ENCODE measurements at regions not wholly inside any gene's neighbourhood (a gene's known extent, or its start where the extent isn't known, plus 50 kb on each side); places are given as distances from the start of the nearest gene placed in this dataset.
"Not testable (repeated sequence)": the region's sequence is repeated elsewhere in the genome, so short reads cannot be mapped to it uniquely, and the experiment has no call there.

DNA sequence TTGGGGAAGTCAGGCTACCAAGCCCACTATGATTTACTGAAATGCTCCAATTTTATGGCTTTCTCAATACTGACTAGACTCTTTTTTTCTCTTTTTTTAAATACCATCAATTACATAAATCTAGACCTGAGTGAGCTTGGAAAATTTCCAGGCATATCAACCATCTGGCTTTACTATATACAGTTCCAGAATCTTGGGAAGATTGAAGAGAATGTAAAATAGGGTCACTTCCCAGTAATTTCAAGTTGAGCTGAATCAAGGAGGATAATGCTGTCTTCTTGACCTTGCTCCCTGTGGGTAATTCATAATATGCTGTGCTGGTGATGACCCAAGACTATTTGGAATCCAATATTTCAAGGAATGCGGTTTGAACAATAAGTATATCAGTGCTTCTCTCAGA is 108.1 kb downstream of the MAP3K21 start:
- no peak for DNase-seq (ENCODE audit: low spot score)

DNA sequence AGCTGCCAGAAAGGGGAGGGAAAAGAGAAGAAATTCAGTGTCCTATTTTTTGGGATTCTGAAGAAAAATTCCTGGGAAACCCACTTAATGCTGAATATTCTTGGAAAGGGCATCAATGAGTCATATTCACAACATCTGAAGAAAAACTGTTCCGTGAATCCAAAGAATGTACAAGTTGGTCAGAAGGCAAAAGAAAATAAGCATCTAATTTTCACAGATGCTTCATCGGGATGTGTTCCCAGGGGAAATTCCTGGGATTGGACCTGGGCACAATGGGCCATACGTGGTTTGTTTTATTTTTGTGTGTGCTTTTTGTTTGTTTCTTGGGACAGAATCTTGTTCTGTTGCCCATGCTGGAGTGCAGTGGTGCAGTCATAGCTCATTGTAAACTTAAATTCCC is 112.2 kb downstream of the MAP3K21 start:
- no peak for DNase-seq (ENCODE audit: low spot score)

DNA sequence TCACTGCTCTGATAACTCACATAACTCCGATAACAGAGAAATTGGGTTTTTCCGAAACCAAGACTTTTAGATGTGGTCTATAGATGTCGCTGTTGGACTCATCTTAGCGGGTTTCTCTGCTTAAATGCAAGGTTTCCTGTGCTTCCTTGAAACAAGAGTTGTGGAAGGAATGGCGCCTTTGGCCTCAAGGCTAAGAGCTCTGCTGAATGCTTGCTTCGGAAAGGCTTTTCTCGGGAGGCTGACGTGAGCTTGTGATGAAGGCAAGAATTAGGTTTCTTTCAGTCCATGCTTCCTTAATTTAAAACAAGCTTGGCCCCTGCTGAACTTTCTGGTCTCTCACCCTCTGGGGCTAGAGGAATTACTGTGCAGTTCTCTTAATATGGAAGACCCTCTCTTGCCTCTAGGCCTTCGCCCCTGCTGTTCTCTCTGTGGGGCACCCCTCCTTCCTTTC is 113.5 kb downstream of the MAP3K21 start:
- DNase-seq (ENCODE audit: low spot score), result peak; percentile 66

DNA sequence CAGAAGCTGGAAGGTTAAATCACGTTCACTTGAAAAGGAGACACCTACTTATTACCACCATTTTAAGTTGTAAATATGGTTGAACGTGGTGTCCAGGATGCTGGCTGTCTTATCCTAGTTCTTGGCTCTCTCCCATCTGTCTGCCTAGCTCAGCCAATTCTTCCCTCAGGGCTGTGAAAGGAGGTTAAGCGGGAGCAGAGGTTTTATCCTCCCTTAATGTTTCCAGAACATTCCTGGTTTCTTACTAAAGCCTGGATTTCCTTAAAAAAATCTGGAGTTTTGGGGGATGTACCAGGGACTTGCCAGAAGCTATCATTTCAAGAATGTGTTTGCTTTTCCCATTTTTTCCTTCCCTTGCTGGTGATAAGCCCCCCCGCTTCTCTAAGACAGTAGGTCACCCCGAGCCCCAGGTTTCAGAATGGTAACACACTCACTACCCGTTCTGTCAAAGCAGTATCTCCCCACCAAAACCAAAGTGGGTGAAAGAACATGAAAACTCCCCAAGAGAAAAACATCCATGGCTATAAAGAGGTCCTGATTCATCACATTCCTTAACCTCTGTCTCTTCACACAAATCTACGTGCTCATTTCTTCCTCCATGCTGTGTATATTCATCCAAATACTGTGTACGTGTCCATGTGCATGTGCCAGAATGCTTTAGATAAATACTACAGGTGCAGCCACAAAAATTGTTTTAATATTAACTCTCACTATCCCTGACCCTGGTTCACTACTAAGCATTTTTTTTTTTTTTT is 114.7 kb downstream of the MAP3K21 start:
- DNase-seq (ENCODE audit: low spot score), result no peak

DNA sequence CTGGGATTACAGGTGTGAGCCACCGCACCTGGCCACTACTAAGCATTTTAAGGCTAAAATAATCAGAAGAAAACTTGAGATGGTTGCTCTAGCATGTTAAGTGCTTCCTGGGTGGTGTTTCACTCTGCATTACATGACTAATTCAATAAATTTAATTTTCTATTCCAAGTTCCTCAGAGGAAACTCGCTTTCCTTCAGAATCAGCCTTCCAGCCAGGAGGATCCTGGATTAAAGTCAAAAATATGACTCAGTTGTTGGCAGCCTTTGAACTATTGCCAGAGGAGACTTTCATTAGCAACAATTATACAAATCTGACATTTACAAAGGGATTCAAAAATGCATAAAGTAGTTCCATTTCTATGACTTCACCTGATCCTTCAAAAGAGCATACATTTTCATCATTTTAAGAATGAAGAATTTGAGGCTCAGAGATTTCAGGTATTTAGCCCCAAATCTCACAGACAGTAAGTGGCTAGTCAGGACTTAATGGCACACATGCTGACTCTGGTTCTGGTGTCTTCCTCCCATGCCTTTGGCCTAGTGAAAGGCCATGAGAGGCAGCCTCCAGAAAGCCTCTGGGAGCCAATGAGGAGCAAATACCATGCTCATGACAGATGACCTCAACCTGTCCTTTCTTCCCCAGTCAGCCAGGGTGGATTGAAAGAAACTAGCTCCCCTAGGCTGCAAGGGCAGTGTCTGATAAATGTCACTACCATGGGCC is 115.7 kb downstream of the MAP3K21 start:
- no peak for DNase-seq (ENCODE audit: low spot score)

DNA sequence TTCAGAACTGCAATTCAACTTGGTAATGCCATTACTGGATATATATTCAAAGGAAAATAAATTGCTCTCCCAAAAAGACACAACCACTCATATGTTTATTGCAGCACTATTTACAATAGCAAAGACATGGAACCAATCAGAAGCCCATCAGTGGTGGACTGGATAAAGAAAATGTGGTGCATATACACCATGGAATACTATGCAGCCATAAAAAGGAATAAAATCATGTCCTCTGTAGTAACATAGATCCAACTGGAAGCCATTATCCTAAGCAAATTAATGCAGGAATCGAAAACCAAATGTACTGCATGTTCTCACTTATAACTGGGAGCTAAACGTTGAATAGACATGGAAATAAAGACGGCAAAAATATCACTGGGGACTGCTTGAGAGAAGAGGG is 117.0 kb downstream of the MAP3K21 start:
- DNase-seq (ENCODE audit: low spot score), result no peak

DNA sequence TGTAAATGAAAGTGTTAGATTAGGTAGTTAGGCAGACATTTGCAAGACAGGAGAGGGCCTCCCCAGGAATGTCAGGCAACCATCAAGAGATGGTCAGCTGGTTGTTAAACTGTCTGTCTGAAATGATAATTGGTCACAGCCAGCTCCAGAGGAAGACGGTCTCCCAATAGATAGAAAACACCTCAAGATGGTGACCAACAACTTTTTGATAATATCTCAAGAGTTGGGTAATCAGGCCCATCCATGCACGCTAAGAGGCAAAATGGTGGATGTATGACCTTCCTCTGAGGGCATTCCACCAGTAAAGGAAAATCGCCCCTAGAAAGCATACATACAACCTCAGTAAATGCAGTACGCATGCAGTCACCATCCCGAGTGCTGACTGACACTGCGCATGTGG is 118.2 kb downstream of the MAP3K21 start:
- DNase-seq (ENCODE audit: low spot score), result no peak

DNA sequence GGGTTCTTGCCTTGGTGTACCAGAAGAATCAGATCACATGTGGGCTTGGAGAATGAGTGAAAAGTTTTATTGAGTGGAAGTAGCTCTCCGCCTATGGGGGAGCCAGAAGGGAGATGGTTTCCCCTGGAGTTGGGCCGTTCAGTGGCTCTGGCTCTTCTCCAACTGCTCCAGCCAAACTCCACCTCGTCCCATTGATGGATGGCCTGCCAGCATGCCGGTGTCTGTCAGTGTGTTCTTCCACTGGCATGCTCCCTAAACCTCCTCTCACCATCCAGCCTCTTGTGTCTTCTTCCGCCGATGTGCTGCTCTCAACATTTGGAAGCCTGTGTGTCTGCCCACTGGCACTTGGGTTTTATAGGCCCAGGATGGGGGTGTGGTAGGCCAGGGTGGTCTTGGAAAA is 119.4 kb downstream of the MAP3K21 start:
- DNase-seq (ENCODE audit: low spot score), result no peak

DNA sequence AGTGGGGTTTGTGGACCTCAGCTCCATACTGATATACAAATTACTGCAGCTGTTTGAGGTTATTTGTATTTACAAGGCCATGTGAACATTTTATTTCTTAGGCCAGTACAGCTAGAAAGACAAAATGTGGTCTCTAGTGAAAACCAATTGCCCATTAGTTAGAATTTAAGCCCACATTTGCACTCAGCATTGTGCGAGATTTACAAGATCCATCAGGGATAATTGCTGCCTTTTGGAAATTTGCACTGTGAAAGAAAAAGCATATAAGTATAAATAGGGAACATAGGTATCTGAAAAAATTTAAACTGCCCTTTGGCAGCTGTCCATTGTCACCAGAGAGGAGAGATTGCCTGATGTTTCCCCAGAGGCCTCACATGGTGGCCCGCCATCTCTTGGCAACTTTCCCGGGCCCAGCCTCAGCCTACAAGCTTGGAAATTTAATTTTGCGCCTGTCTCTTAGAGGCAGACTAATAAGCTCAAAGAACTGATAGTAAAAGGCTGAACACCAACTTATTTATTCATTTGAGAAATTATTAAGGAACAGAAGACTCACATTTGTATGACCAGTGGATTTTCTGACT is 120.7 kb downstream of the MAP3K21 start:
- no peak for DNase-seq (ENCODE audit: low spot score)

DNA sequence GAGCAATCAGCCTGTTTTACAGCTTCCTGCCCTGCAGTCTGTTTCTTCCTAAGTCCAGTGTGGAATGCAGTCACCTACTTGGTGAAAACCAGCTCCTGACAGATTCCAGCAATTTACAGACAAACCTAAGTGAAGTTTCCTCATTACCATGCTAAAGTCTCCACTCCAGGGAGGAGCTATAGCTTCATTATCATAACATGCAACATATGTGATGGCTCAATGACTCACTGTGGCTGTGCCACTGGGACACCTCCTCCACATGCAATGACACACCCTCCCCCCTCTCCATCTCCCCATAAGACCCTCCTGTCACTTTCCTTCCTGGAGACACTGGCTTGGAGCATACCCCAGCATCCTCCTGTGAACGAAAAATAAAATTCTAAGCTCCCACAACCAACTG is 125.2 kb downstream of the MAP3K21 start:
- no peak for DNase-seq (ENCODE audit: low spot score)

DNA sequence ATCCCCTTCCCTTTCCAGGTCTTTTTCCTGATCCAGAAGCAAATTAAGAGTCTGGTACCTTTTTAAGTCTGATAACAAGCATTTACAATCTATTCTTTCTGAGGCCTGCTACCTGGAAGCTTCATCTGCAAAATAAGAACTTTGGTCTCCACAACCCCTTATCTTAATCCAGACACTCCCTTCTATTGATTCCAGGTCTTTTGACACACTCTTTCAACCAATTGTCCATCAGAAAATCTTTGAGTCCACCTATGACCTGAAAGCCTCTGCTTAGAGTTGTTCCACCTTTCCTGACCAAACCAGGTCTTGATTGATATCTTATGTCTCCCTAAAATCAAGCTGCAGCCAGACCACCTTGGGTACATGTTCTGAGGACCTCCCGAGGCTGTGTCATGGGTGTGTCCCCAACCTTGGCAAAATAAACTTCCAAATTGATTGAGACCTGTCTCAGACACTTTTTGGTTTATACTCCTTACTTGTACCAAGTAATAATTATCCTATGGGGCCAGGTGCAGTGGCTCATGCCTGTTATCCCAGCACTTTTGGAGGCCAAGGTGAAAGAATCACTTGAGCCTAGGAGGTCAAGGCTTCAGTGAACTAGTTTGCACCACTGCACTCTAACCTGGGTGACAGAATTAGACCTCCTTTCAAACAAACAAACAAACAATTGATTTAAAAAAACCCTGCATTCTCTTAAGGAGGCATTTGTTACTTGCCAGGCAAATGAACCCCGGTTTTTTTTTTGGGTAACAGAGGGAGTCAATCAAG is 126.1 kb downstream of the MAP3K21 start:
- no peak for DNase-seq (ENCODE audit: low spot score)

DNA sequence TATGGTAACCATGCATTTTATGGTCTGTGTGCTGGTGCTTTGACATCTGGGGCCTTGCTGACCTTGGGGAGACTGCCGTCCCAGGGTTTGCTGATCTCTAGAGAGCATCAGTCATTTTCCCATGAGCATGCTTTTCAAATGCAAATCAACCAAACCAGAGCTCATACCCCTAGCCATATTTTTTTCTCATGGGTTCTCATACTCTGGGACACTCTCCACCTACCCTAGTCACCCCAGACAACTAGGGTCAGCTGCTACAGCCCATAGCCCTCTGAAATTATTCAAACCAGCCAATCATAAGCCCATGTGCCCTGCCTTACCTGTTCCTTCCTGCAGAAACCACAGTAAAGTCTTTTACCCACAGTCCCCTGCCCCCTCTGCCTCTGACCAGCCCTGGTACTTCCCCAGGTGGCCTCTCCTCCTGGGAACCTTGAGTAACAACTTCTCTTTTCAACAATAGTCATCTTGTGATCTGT is 132.0 kb downstream of the MAP3K21 start:
- DNase-seq (ENCODE audit: low spot score), result no peak

DNA sequence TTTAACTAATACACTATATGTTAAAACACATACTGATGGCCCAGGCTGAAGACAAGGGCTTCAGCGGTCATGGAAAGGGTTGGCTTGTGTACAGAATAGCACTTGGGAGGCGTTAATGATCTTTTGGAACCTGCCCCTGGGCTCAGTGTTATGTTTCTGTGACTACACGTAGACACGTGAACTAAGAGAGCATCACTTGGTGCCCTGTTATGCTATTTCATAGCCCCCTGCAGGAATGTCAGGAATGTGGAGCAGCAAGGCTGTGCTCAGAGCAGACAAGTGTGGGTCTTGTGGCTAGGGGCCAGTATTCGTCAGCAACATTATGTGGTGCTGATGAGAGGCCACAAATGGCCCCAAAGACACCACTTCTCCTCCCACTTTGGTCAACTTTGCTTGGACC is 132.4 kb downstream of the MAP3K21 start:
- DNase-seq (ENCODE audit: low spot score), result no peak

DNA sequence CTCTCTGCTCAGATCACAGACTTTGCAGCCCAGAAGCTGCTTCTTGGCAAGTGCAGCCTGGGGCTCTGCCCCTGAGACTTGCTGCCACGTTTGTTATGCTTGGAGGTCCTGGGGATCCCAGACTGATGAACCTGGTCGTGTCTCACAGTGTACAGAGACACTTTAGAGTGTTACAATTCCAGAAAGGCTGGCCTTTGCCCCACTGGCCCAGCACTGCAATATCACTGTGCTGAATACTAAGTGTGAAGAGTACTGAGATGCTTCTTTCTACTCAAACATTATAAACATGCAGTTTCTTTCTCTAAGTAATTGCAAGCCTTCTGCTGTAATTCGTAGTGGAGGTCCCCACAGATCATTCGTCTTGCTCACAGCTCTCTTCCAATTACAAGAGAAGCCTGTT is 133.2 kb downstream of the MAP3K21 start:
- DNase-seq (ENCODE audit: low spot score), result no peak

DNA sequence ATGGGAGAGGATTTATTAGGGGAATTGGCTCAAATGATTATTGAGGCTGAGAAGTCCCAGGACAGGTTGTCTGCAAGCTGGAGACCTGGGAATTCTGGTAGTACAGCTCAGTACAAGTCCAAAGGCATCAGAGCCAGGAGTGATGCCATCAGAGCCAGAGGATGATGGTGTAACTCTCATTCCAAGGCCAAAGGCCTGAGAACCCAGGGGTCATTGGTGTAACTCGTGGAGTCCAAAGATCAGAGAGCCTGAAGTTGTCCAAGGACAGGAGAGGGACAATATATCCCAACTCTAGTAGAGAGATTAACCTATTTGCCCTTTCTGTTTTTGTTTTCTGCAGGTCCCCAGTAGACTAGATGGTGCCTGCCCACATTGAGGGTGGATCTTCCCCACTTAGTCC is 134.3 kb downstream of the MAP3K21 start:
- no peak for DNase-seq (ENCODE audit: low spot score)

DNA sequence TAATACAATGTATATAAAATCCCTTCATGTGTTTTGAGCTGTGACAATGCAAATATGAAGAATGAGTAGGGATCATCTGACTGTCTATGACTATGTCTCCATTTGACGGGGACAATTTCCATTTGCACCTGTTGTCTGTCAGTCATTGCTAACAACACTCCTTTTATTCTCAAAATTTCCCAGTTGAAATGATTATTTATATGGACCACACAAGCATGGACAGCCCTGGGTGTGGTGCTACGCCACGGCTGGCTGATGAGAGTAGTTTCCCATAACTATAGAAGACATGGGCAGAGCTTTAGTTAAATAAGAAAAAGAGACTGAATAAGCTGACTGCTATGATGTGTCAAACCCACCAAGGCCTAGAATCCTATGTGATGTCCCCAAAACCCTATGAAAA is 135.8 kb downstream of the MAP3K21 start:
- DNase-seq (ENCODE audit: low spot score), result no peak

DNA sequence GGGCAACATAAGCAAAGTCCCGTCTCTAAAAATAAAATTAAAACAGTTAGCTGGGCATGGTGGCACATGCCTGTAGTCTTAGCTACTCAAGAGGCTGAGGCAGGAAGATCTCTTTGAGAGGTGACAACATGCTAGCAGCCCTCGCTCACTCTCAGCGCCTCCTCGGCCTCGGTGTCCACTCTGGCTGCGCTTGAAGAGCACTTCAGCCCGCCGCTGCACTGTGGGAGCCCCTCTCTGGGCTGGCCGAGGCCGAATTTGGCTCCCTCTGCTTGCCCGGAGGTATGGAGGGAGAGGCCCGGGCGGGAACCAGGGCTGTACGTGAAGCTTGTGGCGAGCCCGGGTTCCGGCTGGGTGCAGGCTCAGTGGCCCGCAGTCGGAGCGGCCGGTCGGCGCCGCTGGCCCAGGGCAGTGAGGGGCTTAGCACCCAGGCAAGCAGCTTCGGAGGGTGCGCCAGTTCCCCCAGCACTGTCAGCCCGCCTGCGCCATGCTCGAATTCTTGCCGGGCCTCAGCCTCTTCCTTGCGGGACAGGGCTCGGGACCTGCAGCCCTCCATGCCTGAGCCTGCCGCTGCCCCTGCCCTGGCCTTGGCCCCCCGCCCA is 138.3 kb downstream of the MAP3K21 start:
- DNase-seq (ENCODE audit: low spot score), result no peak

DNA sequence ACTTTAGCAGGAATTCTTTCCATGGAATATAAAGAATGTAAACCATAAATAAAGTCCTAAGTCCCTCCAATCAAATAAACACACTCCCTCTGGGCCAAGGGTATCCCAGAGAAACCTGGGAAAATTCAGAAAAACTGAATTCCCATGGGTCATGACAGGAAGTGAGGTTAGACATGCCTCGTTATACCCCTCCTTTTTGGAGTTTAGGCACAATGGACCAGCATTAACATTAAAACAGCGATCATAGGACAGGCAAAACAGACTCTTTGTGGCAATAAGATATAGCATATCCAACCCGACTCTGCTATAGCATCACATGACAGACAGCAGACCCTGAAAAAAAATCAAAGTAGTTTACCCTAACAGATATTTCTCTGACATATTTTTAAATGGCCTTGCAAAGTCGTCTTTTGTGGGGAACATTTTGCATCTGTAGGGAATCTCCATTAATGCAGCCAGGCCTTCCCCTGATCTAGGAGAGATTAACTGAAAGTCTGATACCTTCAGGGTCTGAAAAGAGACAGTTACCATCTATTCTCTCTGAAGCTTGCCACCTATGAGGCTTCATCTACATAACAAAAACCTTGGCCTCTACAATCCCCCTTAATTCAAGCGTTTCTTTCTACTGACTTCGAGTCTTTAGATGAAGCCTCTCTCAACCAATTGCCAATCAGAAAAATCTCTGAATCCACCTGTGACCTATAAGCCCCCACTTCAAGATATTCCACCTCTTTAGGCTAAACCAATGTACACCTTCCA is 143.0 kb upstream of the KCNK1 start:
- DNase-seq (ENCODE audit: low spot score), result no peak

DNA sequence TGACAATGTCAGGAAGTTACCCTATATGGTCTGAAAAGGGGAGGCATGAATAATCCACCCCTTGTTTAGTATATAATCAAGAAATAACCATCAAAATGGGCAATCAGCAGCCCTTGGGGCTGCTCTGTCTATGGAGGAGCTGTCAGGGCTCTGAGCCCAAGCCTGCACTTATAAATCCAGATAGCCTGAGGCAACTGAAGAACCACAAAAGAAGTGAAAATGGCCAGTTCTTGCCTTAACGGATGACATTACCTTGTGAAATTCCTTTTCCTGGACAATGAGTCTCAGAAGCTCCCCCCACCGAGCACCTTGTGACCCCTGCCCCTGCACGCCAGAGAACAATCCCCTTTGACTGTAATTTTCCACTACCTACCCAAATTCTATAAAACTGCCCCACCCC is 142.1 kb upstream of the KCNK1 start:
- DNase-seq (ENCODE audit: low spot score), result not testable (repeated sequence)

DNA sequence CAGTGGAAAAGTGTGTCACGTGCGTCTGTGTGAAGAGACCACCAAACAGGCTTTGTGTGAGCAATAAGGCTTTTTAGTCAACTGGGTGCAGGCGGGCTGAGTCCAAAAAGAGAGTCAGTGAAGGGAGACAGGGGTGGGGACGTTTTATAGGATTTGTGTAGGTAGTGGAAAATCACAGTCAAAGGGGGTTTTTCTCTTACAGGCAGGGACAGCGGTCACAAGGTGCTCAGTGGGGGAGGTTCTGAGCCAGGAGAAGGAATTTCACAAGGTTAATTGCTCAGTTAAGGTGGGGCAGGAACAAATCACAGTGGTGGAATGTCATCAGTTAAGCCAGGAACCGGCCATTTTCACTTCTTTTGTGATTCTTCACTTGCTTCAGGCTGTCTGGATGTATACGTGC is 141.1 kb upstream of the KCNK1 start:
- DNase-seq (ENCODE audit: low spot score), result not testable (repeated sequence)

All from H4 (cell line).